ENCODE measurements at regions not wholly inside any gene's neighbourhood (a gene's known extent, or its start where the extent isn't known, plus 50 kb on each side); places are given as distances from the start of the nearest gene placed in this dataset.

DNA sequence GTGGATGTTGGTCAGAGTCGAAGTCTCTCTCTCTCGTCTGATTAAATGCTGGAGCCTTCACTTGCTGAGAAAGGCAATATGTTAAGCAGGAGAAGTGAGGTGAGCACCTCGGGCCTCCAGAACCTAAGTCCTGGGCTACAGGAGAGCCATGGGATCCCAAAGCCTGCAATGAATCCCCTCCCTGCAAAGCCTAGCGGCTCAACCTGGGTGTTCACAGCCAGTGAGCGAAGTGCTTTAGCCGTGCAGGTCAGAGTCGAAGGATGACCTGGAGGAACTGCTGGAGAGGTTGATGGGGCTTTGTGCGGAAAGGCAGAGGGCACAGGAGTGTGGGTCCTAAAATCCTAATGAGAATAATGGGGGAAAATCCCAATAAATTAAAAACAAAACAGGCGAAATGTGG lies 267.8 kb downstream of the ENGASE start:
- TF ChIP-seq PKNOX1 (IDR thresholded peaks at IDR 0.05) (no peak), TARDBP (IDR thresholded peaks at IDR 0.05) (no peak), NFRKB (IDR thresholded peaks at IDR 0.05) (no peak), SUZ12 (IDR thresholded peaks at IDR 0.05) (no peak), ZNF384 (IDR thresholded peaks at IDR 0.05) (no peak), FOXA1 (IDR thresholded peaks at IDR 0.05) (no peak), FOXK2 (IDR thresholded peaks at IDR 0.05) (no peak)
- DNase-seq (ENCODE audit: extremely low spot score), result no peak
- ChIA-PET CTCF (no interaction called here), POLR2A (no interaction called here)

DNA sequence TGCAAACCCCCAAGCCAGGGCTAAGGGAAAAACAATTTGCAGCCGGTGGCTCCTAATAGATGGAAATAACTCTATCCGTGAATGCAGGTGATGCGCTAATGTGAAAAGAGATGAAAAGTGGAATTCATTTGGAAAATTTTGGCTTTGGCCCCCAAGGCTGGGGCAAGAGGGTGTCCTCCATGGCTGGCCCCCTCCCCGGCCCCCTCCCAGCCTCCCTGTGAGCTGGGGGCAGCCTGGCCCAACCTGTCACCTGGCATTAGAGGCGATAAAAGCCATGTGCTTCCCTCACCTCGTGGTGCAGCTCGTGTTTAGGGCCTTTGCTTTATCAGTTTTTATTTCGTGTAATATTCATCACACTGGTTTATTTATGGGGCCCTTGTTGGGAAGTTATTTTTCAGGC lies 267.2 kb downstream of the ENGASE start:
- CTCF ChIA-PET, result no interaction called here
- POLR2A ChIA-PET, result no interaction called here
- TF ChIP-seq FOXK2 (IDR thresholded peaks at IDR 0.05) (no peak), CTBP1 (IDR thresholded peaks at IDR 0.05; ENCODE audit: borderline replicate concordance) (no peak), ZNF384 (IDR thresholded peaks at IDR 0.05) (no peak), ARNT (IDR thresholded peaks at IDR 0.05) (no peak), NFRKB (IDR thresholded peaks at IDR 0.05) (no peak), ELF4 (IDR thresholded peaks at IDR 0.05) (no peak), LEF1 (IDR thresholded peaks at IDR 0.05; ENCODE audit: borderline replicate concordance) (no peak), FOXA1 (IDR thresholded peaks at IDR 0.05) (no peak), SP1 (IDR thresholded peaks at IDR 0.05) (no peak), BHLHE40 (IDR thresholded peaks at IDR 0.05; ENCODE audit: borderline replicate concordance) (no peak), TARDBP (IDR thresholded peaks at IDR 0.05) (no peak), SUZ12 (IDR thresholded peaks at IDR 0.05) (no peak), L3MBTL2 (conservative IDR thresholded peaks at IDR 0.05) (no peak), HDGF (IDR thresholded peaks at IDR 0.05; ENCODE audit: borderline replicate concordance) (no peak), FOXM1 (IDR thresholded peaks at IDR 0.05; ENCODE audit: borderline replicate concordance) (no peak)
- no peak for DNase-seq (ENCODE audit: extremely low spot score)

- no peak for DNase-seq (ENCODE audit: extremely low spot score)
- CTCF ChIA-PET, result no interaction called here
- POLR2A ChIA-PET, result no interaction called here
- TF ChIP-seq SUZ12 (IDR thresholded peaks at IDR 0.05) (no peak), SP1 (IDR thresholded peaks at IDR 0.05) (no peak), FOXM1 (IDR thresholded peaks at IDR 0.05; ENCODE audit: borderline replicate concordance) (no peak), NFRKB (IDR thresholded peaks at IDR 0.05) (no peak), PKNOX1 (IDR thresholded peaks at IDR 0.05) (no peak), ELF4 (IDR thresholded peaks at IDR 0.05) (no peak), FOXA1 (IDR thresholded peaks at IDR 0.05) (no peak), ZNF384 (IDR thresholded peaks at IDR 0.05) (no peak), CTBP1 (IDR thresholded peaks at IDR 0.05; ENCODE audit: borderline replicate concordance) (no peak), ARNT (IDR thresholded peaks at IDR 0.05) (no peak), L3MBTL2 (conservative IDR thresholded peaks at IDR 0.05) (no peak), FOXK2 (IDR thresholded peaks at IDR 0.05) (no peak), BHLHE40 (IDR thresholded peaks at IDR 0.05; ENCODE audit: borderline replicate concordance) (no peak), LEF1 (IDR thresholded peaks at IDR 0.05; ENCODE audit: borderline replicate concordance) (no peak)
These were observed 266.7 kb downstream of the ENGASE start for GRCh38 chr17:79341222-79341780.

- ChIA-PET CTCF (no interaction called here), POLR2A (no interaction called here)
- TF ChIP-seq HDGF (IDR thresholded peaks at IDR 0.05; ENCODE audit: borderline replicate concordance), result no peak
- TF ChIP-seq ARNT (IDR thresholded peaks at IDR 0.05), result no peak
- TF ChIP-seq ZNF384 (IDR thresholded peaks at IDR 0.05), result no peak
- no peak for TF ChIP-seq L3MBTL2 (conservative IDR thresholded peaks at IDR 0.05)
- no peak for TF ChIP-seq BHLHE40 (IDR thresholded peaks at IDR 0.05; ENCODE audit: borderline replicate concordance)
- no peak for TF ChIP-seq LEF1 (IDR thresholded peaks at IDR 0.05; ENCODE audit: borderline replicate concordance)
- no peak for TF ChIP-seq NFRKB (IDR thresholded peaks at IDR 0.05)
- no peak for TF ChIP-seq FOXM1 (IDR thresholded peaks at IDR 0.05; ENCODE audit: borderline replicate concordance)
- TF ChIP-seq FOXK2 (IDR thresholded peaks at IDR 0.05), result no peak
- no peak for TF ChIP-seq SP1 (IDR thresholded peaks at IDR 0.05)
- no peak for TF ChIP-seq FOXA1 (IDR thresholded peaks at IDR 0.05)
- no peak for TF ChIP-seq ELF4 (IDR thresholded peaks at IDR 0.05)
- no peak for TF ChIP-seq PKNOX1 (IDR thresholded peaks at IDR 0.05)
- TF ChIP-seq SUZ12 (IDR thresholded peaks at IDR 0.05), result no peak
- no peak for TF ChIP-seq CTBP1 (IDR thresholded peaks at IDR 0.05; ENCODE audit: borderline replicate concordance)
- no peak for DNase-seq (ENCODE audit: extremely low spot score)
These were observed 266.0 kb downstream of the ENGASE start for GRCh38 chr17:79340333-79341221.

DNA sequence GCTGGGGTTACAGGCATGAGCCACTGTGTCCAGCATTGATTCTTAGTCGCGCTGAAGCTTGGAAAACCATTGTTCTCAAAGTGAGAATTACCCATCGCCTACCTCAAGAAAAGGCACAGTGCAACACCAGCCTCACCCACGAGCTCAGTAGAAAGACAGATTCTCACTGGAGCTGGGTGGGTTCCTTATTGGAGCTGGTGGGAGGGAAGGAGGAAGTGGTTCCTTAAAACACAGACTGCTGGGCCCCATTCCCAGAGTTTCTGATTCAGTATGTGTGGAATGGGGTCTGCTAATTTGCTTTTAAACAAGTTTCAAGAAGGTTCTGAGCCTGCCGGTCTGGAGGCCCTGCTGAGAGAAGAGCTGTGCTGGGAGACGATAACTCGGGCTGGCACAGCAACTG lies 264.7 kb downstream of the ENGASE start:
- ChIA-PET POLR2A (no interaction called here), CTCF (no interaction called here)
- TF ChIP-seq NFRKB (IDR thresholded peaks at IDR 0.05) (no peak), PKNOX1 (IDR thresholded peaks at IDR 0.05) (no peak)
- no peak for DNase-seq (ENCODE audit: extremely low spot score)
